EH (cell line): ENCODE measurements at regions not wholly inside any gene's neighbourhood (a gene's known extent, or its start where the extent isn't known, plus 50 kb on each side); places are given as distances from the start of the nearest gene placed in this dataset.

Experiments
- DNase-seq: peaks from one replicate; pipeline ENCODE4 v3.0.0-alpha.2; 2015; ENCODE audit warnings: low read depth

GRCh38 chr11:70501051-70501901 lies 102.9 kb downstream of the CTTN start:
- no peak for DNase-seq

- DNase-seq: no peak
Observed at GRCh38 chr11:70501933-70502540, 103.7 kb downstream of the CTTN start.

GRCh38 chr11:70502677-70503467 lies 104.5 kb downstream of the CTTN start:
- DNase-seq: no peak

- DNase-seq: no peak
Observed at GRCh38 chr11:70503468-70504221, 105.3 kb downstream of the CTTN start.

- DNase-seq: no peak
Observed at GRCh38 chr11:70504246-70505020, 106.1 kb downstream of the CTTN start.

GRCh38 chr11:70505331-70505731 lies 107.0 kb downstream of the CTTN start:
- DNase-seq: no peak

- no peak for DNase-seq
Observed at GRCh38 chr11:70505761-70506657, 107.7 kb downstream of the CTTN start.

GRCh38 chr11:70506658-70506970 lies 108.3 kb downstream of the CTTN start:
- no peak for DNase-seq

- no peak for DNase-seq
Observed at GRCh38 chr11:70506986-70507385, 108.7 kb downstream of the CTTN start.

- no peak for DNase-seq
Observed at GRCh38 chr11:70507466-70508230, 109.3 kb downstream of the CTTN start.

GRCh38 chr11:70508231-70508480 lies 109.8 kb downstream of the CTTN start:
- DNase-seq: no peak

- DNase-seq: no peak
Observed at GRCh38 chr11:70509476-70509875, 111.1 kb downstream of the CTTN start.

GRCh38 chr11:70510106-70510505 lies 111.8 kb downstream of the CTTN start:
- DNase-seq: no peak

GRCh38 chr11:70510571-70510970 lies 112.2 kb downstream of the CTTN start:
- DNase-seq: no peak

- no peak for DNase-seq
Observed at GRCh38 chr11:70511345-70511744, 113.0 kb downstream of the CTTN start.

GRCh38 chr11:70512716-70513115 lies 114.4 kb downstream of the CTTN start:
- no peak for DNase-seq

- DNase-seq: no peak
Observed at GRCh38 chr11:70517203-70517602, 118.9 kb downstream of the CTTN start.

- peak; percentile 58 for DNase-seq
Observed at GRCh38 chr11:70517988-70518907, 119.9 kb downstream of the CTTN start.

GRCh38 chr11:70519117-70519516 lies 120.8 kb downstream of the CTTN start:
- DNase-seq: no peak
